Omental fat pad (tissue), 3 donors: ENCODE measurements at regions not wholly inside any gene's neighbourhood (a gene's known extent, or its start where the extent isn't known, plus 50 kb on each side); places are given as distances from the start of the nearest gene placed in this dataset.

Source experiments
- ATAC-seq: fragments of 150-250 bp; one replicate; pipeline ENCODE4 v1.9.1; 2016; ENCODE audit warnings: mild to moderate bottlenecking, moderate library complexity; ENCODE audit not compliant: low FRiP score
- DNase-seq: peaks from one replicate; pipeline ENCODE4 v3.0.0-alpha.2; 2019; ENCODE audit warnings: low spot score
- CTCF ChIP-seq, 3 donors: fragments of 450-650 bp; IDR thresholded peaks; one replicate each; pipeline ENCODE4 v1.5.1; 2016 to 2017; ENCODE audit warnings: antibody characterized with exemption in 3 of 3, mild to moderate bottlenecking in 3 of 3, moderate library complexity in 2 of 3

- ATAC-seq (no peak), DNase-seq (no peak)
- no peak for TF ChIP-seq CTCF (IDR thresholded peaks at IDR 0.05)
Measured at GRCh38 chr11:69996451-69996850, 81.7 kb upstream of the ANO1 start.

- TF ChIP-seq CTCF (IDR thresholded peaks at IDR 0.05): no peak
- ATAC-seq (no peak), DNase-seq (no peak)
Measured at GRCh38 chr11:69997352-69997751, 80.8 kb upstream of the ANO1 start.

GRCh38 chr11:69999721-70000120 lies 78.4 kb upstream of the ANO1 start:
- TF ChIP-seq CTCF (IDR thresholded peaks at IDR 0.05): no peak
- DNase-seq (no peak), ATAC-seq (no peak)

GRCh38 chr11:70000228-70000627 lies 77.9 kb upstream of the ANO1 start:
- TF ChIP-seq CTCF (IDR thresholded peaks at IDR 0.05): no peak
- ATAC-seq (no peak), DNase-seq (no peak)

GRCh38 chr11:70001246-70001645 lies 76.9 kb upstream of the ANO1 start:
- no peak for TF ChIP-seq CTCF (IDR thresholded peaks at IDR 0.05)
- ATAC-seq (no peak), DNase-seq (no peak)

- no peak for TF ChIP-seq CTCF (IDR thresholded peaks at IDR 0.05)
- ATAC-seq (no peak), DNase-seq (no peak)
Measured at GRCh38 chr11:70002433-70002832, 75.7 kb upstream of the ANO1 start.

GRCh38 chr11:70005107-70005818 lies 72.9 kb upstream of the ANO1 start:
- ATAC-seq (no peak), DNase-seq (no peak)
- TF ChIP-seq CTCF (IDR thresholded peaks at IDR 0.05): no peak
